Fibroblast of lung (primary cell): ENCODE measurements at regions not wholly inside any gene's neighbourhood (a gene's known extent, or its start where the extent isn't known, plus 50 kb on each side); places are given as distances from the start of the nearest gene placed in this dataset.

Experiments used
- DNase-seq, 2 donors: peaks; one replicate each; pipeline versions ENCODE4 v3.0.0 to v3.0.0-alpha.2; 2010; ENCODE audit warnings: low read depth in 2 of 2
- H2AFZ ChIP-seq: 2 replicates; pipeline ENCODE4 v1.5.1; 2012; ENCODE audit warnings: low read length, control low read depth, inconsistent platforms
- H3K27ac ChIP-seq: 2 replicates; pipeline ENCODE4 v1.5.1; 2011; ENCODE audit warnings: low read length, control low read depth; ENCODE audit not compliant: insufficient read depth
- H3K27me3 ChIP-seq: 2 replicates; pipeline ENCODE4 v1.5.1; 2011; ENCODE audit warnings: mild to moderate bottlenecking, low read length; ENCODE audit not compliant: control insufficient read depth, insufficient read depth
- H3K36me3 ChIP-seq: 2 replicates; pipeline ENCODE4 v1.5.1; 2011; ENCODE audit warnings: low read length; ENCODE audit not compliant: control insufficient read depth, insufficient read depth
- H3K4me1 ChIP-seq: 2 replicates; pipeline ENCODE4 v1.5.1; 2011; ENCODE audit warnings: low read length; ENCODE audit not compliant: control insufficient read depth, insufficient read depth; ENCODE audit errors: extremely low read depth
- H3K4me2 ChIP-seq: 2 replicates; pipeline ENCODE4 v1.5.1; 2011; ENCODE audit warnings: low read length, control low read depth; ENCODE audit not compliant: insufficient read depth; ENCODE audit errors: extremely low read depth
- H3K4me3 ChIP-seq, 4 experiments: fragments of 200-600 bp in 1 of 4; sonication (generic) in 1 of 4; replicated peaks in 1 of 4; 2 replicates each; pipeline ENCODE4 v1.5.1; 2011 to 2016; ENCODE audit warnings: low read length in 4 of 4, low read depth in 3 of 4, mild to moderate bottlenecking in 3 of 4, control low read depth in 2 of 4, inconsistent platforms in 1 of 4, mixed read lengths in 1 of 4; ENCODE audit not compliant: insufficient read depth in 1 of 4; ENCODE audit errors: control extremely low read depth in 1 of 4
- H3K79me2 ChIP-seq: 2 replicates; pipeline ENCODE4 v1.5.1; 2012; ENCODE audit warnings: mild to moderate bottlenecking, low read length, inconsistent platforms; ENCODE audit not compliant: control insufficient read depth, insufficient read depth
- H3K9ac ChIP-seq: 2 replicates; pipeline ENCODE4 v1.5.1; 2011; ENCODE audit warnings: mild to moderate bottlenecking, low read length, control low read depth; ENCODE audit not compliant: insufficient read depth
- H3K9me3 ChIP-seq: 2 replicates; pipeline ENCODE4 v1.5.1; 2012; ENCODE audit warnings: low read depth, low read length; ENCODE audit not compliant: control insufficient read depth, insufficient read depth
- H4K20me1 ChIP-seq: 2 replicates; pipeline ENCODE4 v1.5.1; 2011; ENCODE audit warnings: low read length; ENCODE audit not compliant: control insufficient read depth, insufficient read depth; ENCODE audit errors: extremely low read depth
- CTCF ChIP-seq, 2 donors: IDR thresholded peaks in 1 of 2; conservative IDR thresholded peaks in 1 of 2; 1 replicate in 1 of 2; 2 replicates in 1 of 2; pipeline ENCODE4 v1.5.1; 2011 to 2012; ENCODE audit warnings: low read length in 2 of 2, control low read depth in 1 of 2, inconsistent platforms in 1 of 2, low read depth in 1 of 2, mild to moderate bottlenecking in 1 of 2
- EZH2 ChIP-seq: IDR thresholded peaks from 2 replicates; pipeline ENCODE4 v1.5.1; 2012; ENCODE audit warnings: low read length, control low read depth, mild to moderate bottlenecking; ENCODE audit errors: missing control alignments

GRCh38 chr2:71787108-71787415 lies 333.7 kb downstream of the DYSF start:
- no peak for DNase-seq
- H3K27ac ChIP-seq: no peak overlapping the region
- no peak overlapping the region for H3K4me2 ChIP-seq
- H3K9me3 ChIP-seq: no peaks in the 10 kb centered on the region
- H3K27me3 ChIP-seq: peaks cover 5% of the 10 kb centered on the region
- no peak for TF ChIP-seq CTCF (conservative IDR thresholded peaks at IDR 0.05 in 1 of 2, IDR thresholded peaks at IDR 0.05 in 1 of 2; ENCODE audit: low read depth in 1 of 2, low read length in 2 of 2)
- no peak for TF ChIP-seq EZH2
- H3K36me3 ChIP-seq: no peaks in the 10 kb centered on the region
- H2AFZ ChIP-seq: no peak overlapping the region
- no peaks in the 10 kb centered on the region for H3K79me2 ChIP-seq
- no peaks in the 10 kb centered on the region for H4K20me1 ChIP-seq
- H3K9ac ChIP-seq: no peak overlapping the region
- H3K4me3 ChIP-seq: no peak overlapping the region
- peaks cover 6% of the 10 kb centered on the region for H3K4me1 ChIP-seq

GRCh38 chr2:71786291-71787107 lies 333.1 kb downstream of the DYSF start:
- Histone ChIP-seq H3K4me1 (peaks cover 6% of the 10 kb centered on the region), H3K4me3 (no peak overlapping the region), H3K27me3 (peaks cover under 1% of the 10 kb centered on the region), H3K79me2 (no peaks in the 10 kb centered on the region), H4K20me1 (no peaks in the 10 kb centered on the region), H3K9me3 (no peaks in the 10 kb centered on the region), H3K4me2 (no peak overlapping the region), H2AFZ (no peak overlapping the region), H3K9ac (no peak overlapping the region), H3K27ac (no peak overlapping the region), H3K36me3 (no peaks in the 10 kb centered on the region)
- TF ChIP-seq CTCF (conservative IDR thresholded peaks at IDR 0.05 in 1 of 2, IDR thresholded peaks at IDR 0.05 in 1 of 2; ENCODE audit: low read depth in 1 of 2, low read length in 2 of 2) (no peak), EZH2 (no peak)
- no peak for DNase-seq

- no peak overlapping the region for H3K4me2 ChIP-seq
- peaks cover 8% of the 10 kb centered on the region for H3K27me3 ChIP-seq
- no peak overlapping the region for H3K4me3 ChIP-seq
- no peaks in the 10 kb centered on the region for H3K36me3 ChIP-seq
- no peaks in the 10 kb centered on the region for H3K9me3 ChIP-seq
- no peak for DNase-seq
- H3K27ac ChIP-seq: no peak overlapping the region
- H2AFZ ChIP-seq: no peak overlapping the region
- no peaks in the 10 kb centered on the region for H4K20me1 ChIP-seq
- H3K79me2 ChIP-seq: no peaks in the 10 kb centered on the region
- no peak overlapping the region for H3K9ac ChIP-seq
- peaks cover 6% of the 10 kb centered on the region for H3K4me1 ChIP-seq
- TF ChIP-seq EZH2 (no peak), CTCF (conservative IDR thresholded peaks at IDR 0.05 in 1 of 2, IDR thresholded peaks at IDR 0.05 in 1 of 2; ENCODE audit: low read depth in 1 of 2, low read length in 2 of 2) (no peak)
Observed at GRCh38 chr2:71785516-71785981, 332.2 kb downstream of the DYSF start.
